ENCODE measurements at regions not wholly inside any gene's neighbourhood (a gene's known extent, or its start where the extent isn't known, plus 50 kb on each side); places are given as distances from the start of the nearest gene placed in this dataset.

GRCh38 chr14:43172899-43173548, 1334.1 kb downstream of the FSCB start:
- no peak overlapping the region for H3K4me3 Mint-ChIP-seq (ENCODE audit: low read depth)

GRCh38 chr14:43169722-43170121, 1337.4 kb downstream of the FSCB start:
- Mint-ChIP-seq H3K27me3 (no peaks in the 10 kb centered on the region), H3K27ac (no peak overlapping the region), H3K4me3 (ENCODE audit: low read depth) (no peak overlapping the region), H3K36me3 (ENCODE audit: insufficient read depth) (no peaks in the 10 kb centered on the region), H3K4me1 (ENCODE audit: low read depth) (peaks cover 15% of the 10 kb centered on the region), H3K9me3 (ENCODE audit: low read depth) (peaks cover 6% of the 10 kb centered on the region)
- no peak for TF ChIP-seq CTCF (IDR thresholded peaks at IDR 0.05; ENCODE audit: unreplicated experiment)
- no peak for DNase-seq (ENCODE audit: low spot score, unreplicated experiment)

More at GRCh38 chr14:43172899-43173548, 1334.1 kb downstream of the FSCB start:
- no peaks in the 10 kb centered on the region for H3K36me3 Mint-ChIP-seq (ENCODE audit: insufficient read depth)
- H3K9me3 Mint-ChIP-seq (ENCODE audit: low read depth), result peaks cover 4% of the 10 kb centered on the region
- H3K4me1 Mint-ChIP-seq (ENCODE audit: low read depth), result peaks cover 11% of the 10 kb centered on the region
- no peaks in the 10 kb centered on the region for H3K27me3 Mint-ChIP-seq
- no peak for DNase-seq (ENCODE audit: low spot score, unreplicated experiment)
- no peak overlapping the region for H3K27ac Mint-ChIP-seq
- no peak for TF ChIP-seq CTCF (IDR thresholded peaks at IDR 0.05; ENCODE audit: unreplicated experiment)

- H3K4me1 Mint-ChIP-seq (ENCODE audit: low read depth), result peaks cover 15% of the 10 kb centered on the region
- DNase-seq (ENCODE audit: low spot score, unreplicated experiment), result no peak
- TF ChIP-seq CTCF (IDR thresholded peaks at IDR 0.05; ENCODE audit: unreplicated experiment), result no peak
Observed at GRCh38 chr14:43168371-43168925, 1338.6 kb downstream of the FSCB start.

GRCh38 chr14:43166163-43166562, 1340.9 kb downstream of the FSCB start:
- Mint-ChIP-seq H3K4me1 (ENCODE audit: low read depth) (peaks cover 13% of the 10 kb centered on the region), H3K4me3 (ENCODE audit: low read depth) (no peak overlapping the region), H3K36me3 (ENCODE audit: insufficient read depth) (no peaks in the 10 kb centered on the region), H3K27me3 (no peaks in the 10 kb centered on the region), H3K9me3 (ENCODE audit: low read depth) (peaks cover 5% of the 10 kb centered on the region), H3K27ac (no peak overlapping the region)
- no peak for DNase-seq (ENCODE audit: low spot score, unreplicated experiment)
- TF ChIP-seq CTCF (IDR thresholded peaks at IDR 0.05; ENCODE audit: unreplicated experiment), result no peak

More at GRCh38 chr14:43168371-43168925, 1338.6 kb downstream of the FSCB start:
- H3K27ac Mint-ChIP-seq, result no peak overlapping the region
- H3K27me3 Mint-ChIP-seq, result no peaks in the 10 kb centered on the region
- H3K4me3 Mint-ChIP-seq (ENCODE audit: low read depth), result no peak overlapping the region
- peaks cover 8% of the 10 kb centered on the region for H3K9me3 Mint-ChIP-seq (ENCODE audit: low read depth)
- H3K36me3 Mint-ChIP-seq (ENCODE audit: insufficient read depth), result no peaks in the 10 kb centered on the region

- peaks cover 5% of the 10 kb centered on the region for H3K9me3 Mint-ChIP-seq (ENCODE audit: low read depth)
- no peaks in the 10 kb centered on the region for H3K36me3 Mint-ChIP-seq (ENCODE audit: insufficient read depth)
- no peak overlapping the region for H3K27ac Mint-ChIP-seq
- H3K27me3 Mint-ChIP-seq, result no peaks in the 10 kb centered on the region
- no peak for TF ChIP-seq CTCF (IDR thresholded peaks at IDR 0.05; ENCODE audit: unreplicated experiment)
- H3K4me1 Mint-ChIP-seq (ENCODE audit: low read depth), result peaks cover 13% of the 10 kb centered on the region
- DNase-seq (ENCODE audit: low spot score, unreplicated experiment), result no peak
- H3K4me3 Mint-ChIP-seq (ENCODE audit: low read depth), result no peak overlapping the region
Observed at GRCh38 chr14:43165651-43166050, 1341.4 kb downstream of the FSCB start.
